GM21717 (cell line): ENCODE measurements at regions not wholly inside any gene's neighbourhood (a gene's known extent, or its start where the extent isn't known, plus 50 kb on each side); places are given as distances from the start of the nearest gene placed in this dataset.
"Not testable (repeated sequence)": the region's sequence is repeated elsewhere in the genome, so short reads cannot be mapped to it uniquely, and the experiment has no call there.

Source experiments
- ATAC-seq: cut with Tn5 transposase; IDR thresholded peaks from one replicate; pipeline ENCODE4 v1.9.1; 2021; ENCODE audit warnings: mild to moderate bottlenecking, moderate library complexity; ENCODE audit not compliant: unreplicated experiment

DNA sequence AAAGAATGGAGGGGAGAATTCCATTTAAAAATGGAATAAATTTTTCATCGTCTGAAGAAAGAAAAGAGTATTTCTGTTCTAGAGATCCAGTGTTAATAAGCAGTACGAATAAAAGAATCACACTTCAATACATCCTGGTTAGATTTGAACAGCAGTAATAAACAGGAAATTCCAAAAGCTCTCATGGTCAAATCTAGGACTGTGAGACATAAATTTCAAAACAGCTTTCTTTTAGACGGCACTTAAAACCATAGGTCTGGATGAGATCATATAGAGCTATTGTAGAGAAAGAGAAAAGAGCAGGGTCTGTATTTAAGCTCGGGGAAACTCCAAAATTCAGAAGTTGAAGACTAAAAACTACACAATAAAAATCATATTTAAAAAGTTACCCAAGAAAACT, 1006.9 kb upstream of the CTNND2 start:
- ATAC-seq, result no peak

DNA sequence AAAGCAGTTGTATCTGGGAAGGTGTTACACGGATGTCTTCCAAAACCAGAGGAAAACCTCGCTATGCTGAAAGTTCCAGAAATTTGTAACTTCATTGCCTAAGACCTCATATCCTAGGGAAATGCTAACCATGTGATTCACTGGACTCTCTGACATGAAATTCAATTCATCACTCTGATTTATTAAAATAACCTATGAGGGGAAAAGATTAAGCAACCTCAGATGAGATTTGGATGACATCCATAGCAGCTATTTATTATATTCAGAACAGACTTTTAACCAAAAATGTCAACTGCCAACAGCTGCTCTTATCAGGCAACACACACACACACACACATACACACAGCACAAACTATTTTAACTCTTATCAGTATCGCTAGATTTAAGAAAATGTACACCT, 1006.4 kb upstream of the CTNND2 start:
- ATAC-seq, result no peak

DNA sequence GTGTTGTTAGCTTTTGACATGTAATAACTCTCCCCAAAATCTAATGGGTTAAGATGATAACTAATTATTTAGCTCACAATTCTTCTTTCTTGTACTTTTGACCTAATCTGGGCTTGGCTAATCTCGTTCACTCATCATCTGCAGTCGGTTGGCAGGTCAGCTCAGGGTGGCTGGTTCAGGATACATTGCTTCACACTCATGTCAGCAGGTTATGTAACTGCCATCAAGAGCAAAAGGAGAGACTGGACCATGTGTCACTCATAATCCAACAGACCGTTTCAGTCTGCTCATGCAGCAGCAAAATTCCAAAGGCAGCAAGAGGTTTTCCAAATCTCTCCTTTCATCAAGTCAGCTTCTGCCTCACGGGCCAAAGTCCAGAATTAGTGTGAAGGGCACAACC, 998.4 kb upstream of the CTNND2 start:
- ATAC-seq, result no peak

DNA sequence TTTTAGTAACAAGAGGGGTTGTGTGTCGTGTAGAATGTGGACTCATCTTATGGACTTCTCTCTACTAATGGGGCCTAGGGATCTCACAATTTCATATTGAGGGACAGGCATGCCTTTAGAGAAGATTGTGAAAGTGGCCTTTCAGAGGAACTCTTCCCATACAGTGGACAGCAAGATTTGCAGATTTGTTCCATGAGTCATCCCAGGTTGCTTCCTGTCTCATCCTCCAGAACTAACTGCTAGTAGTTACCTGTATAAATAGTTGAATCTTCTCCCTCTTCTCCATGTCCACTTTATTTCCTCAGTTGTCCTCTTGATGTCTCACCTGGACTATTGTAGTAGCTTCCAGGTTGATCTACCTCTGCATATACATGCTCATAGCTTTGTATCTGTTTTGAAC, 997.5 kb upstream of the CTNND2 start:
- no peak for ATAC-seq

DNA sequence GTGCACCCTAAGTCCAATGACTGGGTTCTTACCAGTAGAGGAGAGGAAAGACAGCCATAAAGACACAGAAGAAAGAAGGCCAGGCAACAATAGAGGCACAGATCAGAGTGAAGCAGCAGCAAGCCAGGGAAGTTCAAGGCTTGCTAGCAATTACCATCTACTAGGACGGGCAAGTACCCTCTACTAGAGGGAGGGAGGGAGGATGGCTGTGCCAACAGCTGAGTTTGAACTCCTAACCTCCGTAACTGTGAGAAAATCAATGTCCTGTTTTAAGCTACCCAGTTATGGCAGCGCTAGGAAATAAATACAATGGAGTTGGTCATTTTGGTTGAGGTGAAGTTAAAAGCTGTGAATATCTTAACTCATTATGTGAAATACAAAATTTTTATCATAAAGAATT, 991.8 kb upstream of the CTNND2 start:
- ATAC-seq, result no peak

DNA sequence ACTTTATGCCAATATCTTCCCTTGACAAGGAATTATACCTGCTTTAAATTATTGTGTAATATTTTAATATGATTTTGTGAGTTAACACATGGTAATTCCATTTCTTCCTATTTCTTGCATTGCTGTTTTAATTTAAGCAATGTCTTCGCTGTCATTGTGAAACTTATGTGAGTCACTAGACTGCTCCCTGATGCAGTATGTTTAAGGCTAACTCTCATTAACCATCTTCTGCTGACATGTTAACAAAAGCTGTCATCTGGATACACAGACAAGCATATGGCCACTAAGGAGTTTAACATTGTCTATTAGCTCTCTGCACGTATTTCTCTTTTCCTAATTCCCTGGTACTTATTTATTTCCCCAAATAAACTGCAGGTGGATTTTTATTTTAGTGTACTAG, 980.8 kb upstream of the CTNND2 start:
- ATAC-seq, result no peak

DNA sequence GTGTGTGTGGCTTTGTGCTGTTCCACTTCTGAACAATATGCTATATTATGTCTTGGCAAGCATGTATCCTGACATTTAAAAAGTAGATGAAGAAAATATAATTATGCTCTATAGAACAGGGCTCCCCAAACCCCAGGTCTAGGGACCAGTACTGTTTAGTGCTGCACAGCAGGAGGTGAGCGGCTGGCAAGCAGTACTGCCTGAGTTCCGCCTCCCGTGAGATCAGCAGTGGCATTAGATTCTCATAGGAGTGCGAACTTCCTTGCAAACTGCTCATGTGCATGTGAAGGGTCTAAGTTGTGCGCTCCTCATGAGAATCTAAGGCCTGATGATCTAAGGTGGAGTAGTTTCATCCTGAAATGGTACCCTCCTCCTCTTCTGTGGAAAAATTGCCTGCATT, 979.1 kb upstream of the CTNND2 start:
- no peak for ATAC-seq

DNA sequence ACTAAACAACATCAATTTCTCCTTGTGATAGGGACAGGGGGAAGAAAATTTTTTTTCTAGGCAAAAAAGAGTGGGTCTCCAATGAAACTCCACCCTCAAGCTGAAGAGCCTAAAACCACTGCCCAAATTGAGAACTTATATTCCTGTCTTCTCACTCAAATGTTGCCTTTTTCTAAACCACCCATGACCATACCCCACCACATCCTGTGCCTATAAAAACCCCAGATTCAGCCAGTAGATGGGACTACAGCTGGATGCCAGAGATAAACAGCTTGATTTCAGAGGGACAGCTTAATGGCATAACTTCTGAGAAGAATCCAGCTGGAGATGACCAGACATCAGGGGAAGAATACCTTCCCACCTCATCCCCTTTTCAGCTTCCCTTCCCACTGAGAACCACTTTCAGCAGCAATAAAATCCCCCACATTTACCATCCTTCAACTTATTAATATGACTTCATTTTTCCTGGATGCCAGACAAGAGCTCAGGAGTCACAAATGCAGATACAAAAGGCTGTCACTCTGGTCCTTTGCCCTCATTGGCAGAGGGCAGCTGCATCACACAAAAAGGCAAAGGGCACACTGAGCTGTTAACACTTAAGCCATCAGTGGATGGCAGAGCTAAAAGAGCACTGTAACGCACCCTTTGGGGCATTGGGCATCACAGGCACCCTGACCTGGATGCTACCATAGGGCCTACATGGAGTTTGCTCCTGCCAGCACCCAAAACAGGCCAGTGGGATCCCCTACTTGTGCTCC, 972.5 kb upstream of the CTNND2 start:
- ATAC-seq, result no peak

DNA sequence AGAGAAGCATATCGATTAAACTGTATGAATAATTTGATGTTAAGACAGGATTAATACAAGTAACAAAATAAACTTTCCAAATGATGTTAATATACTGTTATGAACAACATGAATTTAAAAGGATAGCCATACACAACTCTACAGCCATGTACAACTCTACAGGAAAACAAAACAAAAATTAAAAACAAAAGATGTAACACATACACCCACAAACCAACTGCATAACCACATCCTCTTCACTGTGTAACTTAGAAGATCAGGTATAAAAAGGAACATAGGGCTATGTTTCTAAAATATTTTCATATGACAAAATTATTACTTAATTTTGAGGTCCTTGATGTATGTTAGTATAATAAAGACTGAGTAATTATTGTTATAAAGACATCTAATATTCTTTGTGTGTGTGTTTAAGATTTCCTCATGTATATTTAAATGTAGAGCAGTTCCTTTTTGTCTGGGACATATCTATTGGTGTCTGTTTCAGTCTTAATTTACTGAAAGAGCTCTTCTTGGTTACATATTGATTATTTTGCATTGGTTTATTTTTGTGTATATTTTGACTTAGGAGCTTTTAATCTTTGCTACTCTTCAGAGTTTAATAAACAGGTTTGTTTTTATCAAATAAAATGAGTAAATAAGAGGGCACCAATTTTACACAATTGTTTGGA, 966.8 kb upstream of the CTNND2 start:
- ATAC-seq, result no peak

DNA sequence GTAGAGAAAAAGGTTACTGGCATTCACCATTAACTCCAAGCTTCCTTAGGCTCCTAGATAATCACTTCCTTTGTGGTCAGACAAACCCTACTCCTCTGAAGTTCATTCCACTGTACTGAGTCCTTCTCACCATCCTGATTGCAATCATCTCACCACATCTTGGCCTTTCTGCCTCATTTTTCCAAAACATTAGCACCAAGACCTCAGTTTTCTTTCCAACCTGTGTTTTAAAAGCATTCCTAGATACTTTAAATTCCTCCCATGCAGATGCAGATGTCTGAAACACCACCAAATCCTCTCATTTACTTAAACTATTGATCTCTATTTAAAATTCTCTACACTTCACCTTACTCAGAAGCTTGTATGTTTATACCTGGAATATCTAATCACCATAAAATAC, 961.3 kb upstream of the CTNND2 start:
- ATAC-seq, result no peak

DNA sequence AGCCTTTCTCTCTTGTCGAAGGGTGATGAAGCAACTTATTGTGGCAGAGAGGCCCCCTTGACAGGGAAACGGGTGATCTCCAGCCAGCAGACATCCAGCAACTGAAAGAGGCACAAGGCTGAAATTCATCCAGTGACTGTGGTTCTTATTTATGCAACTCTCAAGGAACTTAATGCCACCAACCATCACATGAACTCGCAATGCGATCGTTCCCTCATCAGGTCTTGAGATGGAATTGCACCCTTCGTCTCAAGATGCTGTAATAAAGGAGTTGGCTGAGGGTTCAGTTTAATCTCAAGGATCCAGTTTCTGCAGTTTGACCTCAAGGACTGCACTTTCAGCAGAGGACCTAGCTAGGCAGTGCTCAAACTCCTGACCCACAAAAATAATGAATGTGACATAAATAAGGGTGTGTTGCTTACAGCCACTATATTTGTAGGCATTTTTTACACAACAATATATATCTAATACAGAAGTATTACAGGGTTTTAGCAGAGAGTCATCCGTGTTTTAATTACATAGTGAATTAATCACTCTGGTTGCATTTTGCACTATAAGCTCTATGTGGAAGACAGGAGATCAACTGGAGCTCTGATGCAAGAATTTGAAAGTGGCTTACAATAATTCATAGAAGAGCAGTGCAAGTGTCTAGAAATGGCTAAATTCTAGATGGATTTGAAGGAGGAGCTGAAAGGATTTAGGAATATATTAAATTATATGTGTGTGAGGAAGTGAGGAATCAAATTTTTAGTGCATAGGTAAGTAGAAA, 957.8 kb upstream of the CTNND2 start:
- ATAC-seq, result no peak

DNA sequence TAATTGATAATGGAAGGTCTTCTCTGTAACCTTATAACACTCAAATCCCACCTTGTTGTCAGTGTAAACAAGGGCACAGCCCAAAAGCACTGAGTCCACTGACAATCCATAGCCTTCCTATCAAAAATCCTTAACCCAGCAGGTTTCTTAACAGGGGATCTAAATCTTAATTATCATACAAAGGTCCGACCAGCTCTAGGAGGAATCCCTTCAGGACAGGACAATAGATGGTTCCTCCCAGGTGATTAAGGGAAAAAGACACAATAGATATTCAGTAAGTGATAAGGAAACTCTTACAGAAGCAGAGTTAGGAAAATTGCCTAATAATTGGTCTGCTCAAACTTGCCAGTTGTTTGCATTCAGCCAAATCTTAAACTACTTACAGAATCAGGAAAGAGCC, 951.9 kb upstream of the CTNND2 start:
- not testable (repeated sequence) for ATAC-seq

DNA sequence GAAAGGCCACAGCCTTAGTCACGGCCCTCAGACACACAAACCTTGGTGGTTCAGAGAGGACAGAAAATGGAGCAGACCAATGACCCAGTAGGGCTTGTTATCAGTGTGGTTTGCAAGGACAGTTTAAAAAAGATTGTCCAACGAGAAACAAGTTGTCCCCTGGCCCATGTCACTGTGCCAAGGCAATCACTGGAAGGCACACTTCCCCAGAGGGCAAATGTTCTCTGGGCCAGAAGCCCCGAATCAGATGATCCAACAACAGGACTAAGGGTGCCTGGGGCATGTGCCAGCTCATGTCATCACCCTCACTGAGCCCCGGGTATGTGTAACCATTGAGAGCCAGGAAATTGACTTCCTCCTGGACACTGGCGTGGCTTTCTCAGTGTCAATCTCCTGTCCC, 950.1 kb upstream of the CTNND2 start:
- no peak for ATAC-seq

DNA sequence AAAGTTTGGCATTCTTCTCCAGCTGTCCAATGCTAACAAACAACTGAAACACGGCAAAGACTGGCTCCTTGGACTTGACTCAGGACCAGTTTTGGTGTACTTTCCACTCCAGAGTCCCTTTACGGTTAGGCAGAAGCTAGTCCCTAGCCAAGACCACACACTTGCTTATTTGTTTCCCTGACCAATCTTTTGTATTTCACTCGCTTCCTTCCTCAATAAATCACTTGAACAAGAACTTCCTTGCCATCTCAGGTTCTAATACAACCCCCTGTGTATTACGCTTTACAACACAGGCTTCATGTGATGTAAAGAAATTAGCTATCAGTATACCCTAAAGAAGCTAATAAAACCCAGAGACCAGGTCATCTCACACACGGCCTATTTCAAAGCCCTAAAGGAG, 947.5 kb upstream of the CTNND2 start:
- no peak for ATAC-seq

DNA sequence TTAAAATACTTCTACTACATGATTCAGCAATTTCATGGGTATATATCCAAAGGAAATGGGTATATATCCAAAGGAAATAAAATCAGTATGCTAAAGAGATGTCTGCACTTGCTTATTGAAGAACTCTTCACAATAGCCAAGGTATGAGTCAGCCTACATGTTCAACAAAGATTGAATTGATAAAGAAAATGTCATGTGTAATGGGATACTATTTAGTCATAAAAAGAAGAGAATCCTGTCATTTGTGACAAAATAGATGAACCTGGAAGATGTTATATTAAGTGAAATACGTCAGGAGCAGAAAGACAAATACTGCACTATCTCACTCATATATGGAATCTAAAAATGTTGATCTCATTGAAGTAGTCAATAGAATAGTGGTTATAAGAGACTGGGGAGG, 944.5 kb upstream of the CTNND2 start:
- ATAC-seq, result no peak

DNA sequence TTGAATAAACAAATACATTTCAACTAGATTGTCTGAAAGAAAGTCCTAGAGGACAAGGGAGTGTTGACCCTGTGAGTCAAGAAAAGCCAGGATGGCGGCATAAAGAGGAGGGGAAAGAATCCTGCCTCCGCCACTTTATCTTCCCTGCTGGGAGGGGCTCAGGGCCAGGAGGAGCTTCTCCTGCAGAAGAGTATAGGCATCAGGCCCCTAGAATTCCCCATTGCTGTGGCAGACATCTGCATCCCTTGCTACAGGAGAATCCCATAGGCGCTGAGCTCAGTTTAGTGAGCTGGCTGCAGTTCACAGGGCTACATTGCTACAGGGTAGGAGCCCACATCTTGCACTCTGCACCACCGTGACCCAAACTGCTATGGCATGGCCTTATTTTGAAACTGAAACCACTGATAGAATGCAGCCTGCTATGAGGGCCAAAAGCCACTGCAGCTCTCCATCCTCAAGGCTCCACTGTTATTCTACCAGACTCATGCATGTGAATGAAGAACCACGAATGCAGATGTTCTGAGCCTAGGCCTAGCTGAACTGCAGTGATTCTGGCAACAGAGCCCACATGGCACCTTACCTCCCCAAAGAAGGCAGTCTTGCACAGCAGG, 941.4 kb upstream of the CTNND2 start:
- ATAC-seq, result no peak

DNA sequence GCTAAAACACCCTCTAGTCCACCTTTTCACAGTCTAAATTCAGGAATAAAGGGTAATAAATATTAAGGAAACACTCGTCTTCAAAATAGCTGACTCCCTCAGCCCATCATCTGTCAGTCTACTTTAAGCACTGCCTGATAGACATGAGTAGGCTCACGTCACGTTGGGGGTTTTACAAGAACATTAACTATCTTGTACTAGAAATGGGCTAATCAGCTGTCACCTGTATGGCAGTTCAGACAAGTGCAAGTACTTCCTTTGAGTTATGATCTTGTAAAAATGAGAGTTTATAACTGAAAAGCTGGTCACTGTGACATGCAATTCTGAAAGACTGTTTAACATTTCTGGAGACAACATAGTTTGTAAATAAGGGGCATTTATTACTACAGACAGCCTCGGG, 936.7 kb upstream of the CTNND2 start:
- no peak for ATAC-seq

DNA sequence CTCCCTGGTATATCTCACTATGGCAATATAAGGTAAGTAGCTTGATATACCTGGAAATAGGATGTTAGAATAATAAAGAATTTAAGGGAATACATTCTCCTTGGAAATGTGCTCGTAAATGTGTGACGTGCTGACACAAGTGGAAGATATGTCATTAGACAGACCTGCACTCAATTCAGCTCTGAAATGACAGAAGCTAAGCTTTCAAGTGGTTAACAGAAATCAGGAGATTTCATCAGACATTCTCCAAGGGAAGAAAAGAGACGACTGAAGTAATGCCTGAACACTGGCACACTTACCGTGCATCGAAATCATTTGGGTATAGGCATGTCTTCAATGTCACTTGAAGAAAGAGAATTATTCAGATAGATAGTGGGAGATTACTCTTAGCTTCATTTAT, 933.3 kb upstream of the CTNND2 start:
- ATAC-seq, result no peak

DNA sequence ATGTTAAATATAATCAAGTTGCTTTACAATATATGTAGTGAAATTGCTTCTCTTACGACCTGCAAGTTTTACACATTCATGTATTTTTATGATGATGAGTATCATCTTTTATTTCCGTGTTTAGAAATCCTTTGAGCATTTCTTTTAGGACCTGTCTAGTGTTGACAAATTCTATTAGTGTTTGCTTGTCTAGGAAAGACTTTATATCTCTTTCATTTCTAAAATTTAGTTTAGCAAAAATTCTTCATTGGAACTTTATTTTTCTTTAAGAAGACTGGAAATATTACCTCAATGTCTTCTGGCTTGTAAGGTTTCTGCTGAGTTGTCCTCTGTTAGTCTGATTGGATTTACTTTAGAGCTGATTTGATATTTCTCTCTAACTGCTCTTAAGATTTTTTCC, 920.9 kb upstream of the CTNND2 start:
- no peak for ATAC-seq

DNA sequence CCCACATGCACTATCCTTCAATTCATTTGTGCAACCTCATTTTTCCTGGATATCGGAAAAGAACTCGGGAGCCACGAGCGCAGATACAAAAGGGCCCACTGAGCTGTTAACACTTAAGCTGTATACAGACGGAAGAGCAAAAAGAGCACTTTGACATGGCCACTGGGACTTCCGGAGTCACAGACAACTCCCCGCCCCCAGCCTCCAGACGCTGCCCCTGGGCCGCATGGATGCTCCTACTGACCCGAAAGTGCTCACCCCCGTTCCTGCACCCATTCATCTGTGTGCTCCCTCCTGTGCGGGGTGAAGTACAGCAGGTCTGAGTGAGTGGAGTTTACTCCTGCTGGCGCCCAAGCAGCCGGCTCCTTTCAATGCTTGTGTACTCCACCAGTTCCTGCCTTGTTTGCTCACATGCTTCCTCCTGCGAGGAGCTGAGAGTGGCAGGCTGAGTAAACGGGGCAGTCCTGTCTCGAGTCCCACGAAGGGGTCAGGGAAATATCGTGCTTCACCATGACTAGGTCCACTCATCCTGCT, 901.0 kb upstream of the CTNND2 start:
- no peak for ATAC-seq

DNA sequence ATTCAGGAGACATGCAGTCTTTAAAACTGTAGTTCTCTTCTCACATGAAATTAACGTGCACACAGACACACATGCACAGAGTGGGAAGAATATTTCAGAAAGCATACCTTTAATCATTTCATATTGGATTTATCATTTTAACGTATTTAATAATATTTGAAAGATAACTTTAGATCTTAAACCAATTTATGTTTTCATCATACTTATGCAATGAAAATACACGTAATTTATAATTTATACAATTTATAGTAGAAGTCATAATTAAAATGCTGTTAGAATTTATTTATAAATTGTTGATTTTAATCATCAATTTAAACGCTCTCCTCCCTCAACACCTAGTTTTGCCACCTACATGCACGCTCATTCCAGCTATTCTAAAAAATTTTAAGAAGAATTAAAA, 894.9 kb upstream of the CTNND2 start:
- no peak for ATAC-seq

DNA sequence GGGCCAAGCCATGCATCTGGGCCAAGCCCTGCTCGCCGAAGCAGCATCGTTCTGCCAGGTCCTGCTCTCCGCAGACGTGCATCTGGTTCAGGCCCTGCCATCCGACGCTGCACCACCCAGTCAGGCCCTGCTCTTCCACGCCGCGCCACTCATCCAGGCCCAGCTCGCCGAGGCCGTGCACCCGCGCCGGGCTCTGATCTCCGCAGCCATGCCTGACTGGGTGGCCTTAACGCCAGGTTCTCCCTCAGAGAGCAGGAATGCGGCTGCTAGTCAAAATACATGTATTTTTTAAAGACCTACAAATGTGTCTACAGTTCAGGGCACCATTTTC, 891.1 kb upstream of the CTNND2 start:
- ATAC-seq, result no peak
